DND-41 (cell line): ENCODE measurements at regions not wholly inside any gene's neighbourhood (a gene's known extent, or its start where the extent isn't known, plus 50 kb on each side); places are given as distances from the start of the nearest gene placed in this dataset.

Experiments used
- CTCF ChIP-seq: IDR thresholded peaks from 2 replicates; pipeline ENCODE4 v1.5.1; 2012; ENCODE audit warnings: borderline replicate concordance, low read length, moderate library complexity, mild to moderate bottlenecking; ENCODE audit not compliant: poor library complexity, severe bottlenecking; ENCODE audit errors: extremely low read depth
- EZH2 ChIP-seq: IDR thresholded peaks from 3 replicates; pipeline ENCODE4 v1.6.1; 2012; ENCODE audit warnings: borderline replicate concordance, low read depth, mild to moderate bottlenecking, moderate library complexity, low read length, inconsistent platforms; ENCODE audit not compliant: severe bottlenecking

- no peak for TF ChIP-seq CTCF
- no peak for TF ChIP-seq EZH2
Observed at GRCh38 chr12:75581515-75581914, 70.1 kb upstream of the KRR1 start.
